SH-SY5Y (cell line): ENCODE measurements at regions not wholly inside any gene's neighbourhood (a gene's known extent, or its start where the extent isn't known, plus 50 kb on each side); places are given as distances from the start of the nearest gene placed in this dataset.

Experiments
- GATA2 ChIP-seq: IDR thresholded peaks from 2 replicates; pipeline ENCODE4 v1.6.1; 2011; ENCODE audit warnings: mild to moderate bottlenecking, low read depth, low read length
- GATA3 ChIP-seq: IDR thresholded peaks from 2 replicates; pipeline ENCODE4 v1.6.1; 2011; ENCODE audit warnings: low read depth, mild to moderate bottlenecking, low read length, moderate library complexity

- no peak for TF ChIP-seq GATA3
- TF ChIP-seq GATA2, result no peak
Measured at GRCh38 chr2:53095664-53096063, 671.9 kb upstream of the CHAC2 start.
